Fibroblast of lung (primary cell): ENCODE measurements at regions not wholly inside any gene's neighbourhood (a gene's known extent, or its start where the extent isn't known, plus 50 kb on each side); places are given as distances from the start of the nearest gene placed in this dataset.

Experiments used
- DNase-seq, 2 donors: peaks; one replicate each; pipeline versions ENCODE4 v3.0.0 to v3.0.0-alpha.2; 2010; ENCODE audit warnings: low read depth in 2 of 2
- H2AFZ ChIP-seq: 2 replicates; pipeline ENCODE4 v1.5.1; 2012; ENCODE audit warnings: low read length, control low read depth, inconsistent platforms
- H3K27ac ChIP-seq: 2 replicates; pipeline ENCODE4 v1.5.1; 2011; ENCODE audit warnings: low read length, control low read depth; ENCODE audit not compliant: insufficient read depth
- H3K27me3 ChIP-seq: 2 replicates; pipeline ENCODE4 v1.5.1; 2011; ENCODE audit warnings: mild to moderate bottlenecking, low read length; ENCODE audit not compliant: control insufficient read depth, insufficient read depth
- H3K36me3 ChIP-seq: 2 replicates; pipeline ENCODE4 v1.5.1; 2011; ENCODE audit warnings: low read length; ENCODE audit not compliant: control insufficient read depth, insufficient read depth
- H3K4me1 ChIP-seq: 2 replicates; pipeline ENCODE4 v1.5.1; 2011; ENCODE audit warnings: low read length; ENCODE audit not compliant: control insufficient read depth, insufficient read depth; ENCODE audit errors: extremely low read depth
- H3K4me2 ChIP-seq: 2 replicates; pipeline ENCODE4 v1.5.1; 2011; ENCODE audit warnings: low read length, control low read depth; ENCODE audit not compliant: insufficient read depth; ENCODE audit errors: extremely low read depth
- H3K4me3 ChIP-seq, 4 experiments: fragments of 200-600 bp in 1 of 4; sonication (generic) in 1 of 4; replicated peaks in 1 of 4; 2 replicates each; pipeline ENCODE4 v1.5.1; 2011 to 2016; ENCODE audit warnings: low read length in 4 of 4, low read depth in 3 of 4, mild to moderate bottlenecking in 3 of 4, control low read depth in 2 of 4, inconsistent platforms in 1 of 4, mixed read lengths in 1 of 4; ENCODE audit not compliant: insufficient read depth in 1 of 4; ENCODE audit errors: control extremely low read depth in 1 of 4
- H3K79me2 ChIP-seq: 2 replicates; pipeline ENCODE4 v1.5.1; 2012; ENCODE audit warnings: mild to moderate bottlenecking, low read length, inconsistent platforms; ENCODE audit not compliant: control insufficient read depth, insufficient read depth
- H3K9ac ChIP-seq: 2 replicates; pipeline ENCODE4 v1.5.1; 2011; ENCODE audit warnings: mild to moderate bottlenecking, low read length, control low read depth; ENCODE audit not compliant: insufficient read depth
- H3K9me3 ChIP-seq: 2 replicates; pipeline ENCODE4 v1.5.1; 2012; ENCODE audit warnings: low read depth, low read length; ENCODE audit not compliant: control insufficient read depth, insufficient read depth
- H4K20me1 ChIP-seq: 2 replicates; pipeline ENCODE4 v1.5.1; 2011; ENCODE audit warnings: low read length; ENCODE audit not compliant: control insufficient read depth, insufficient read depth; ENCODE audit errors: extremely low read depth
- CTCF ChIP-seq, 2 donors: IDR thresholded peaks in 1 of 2; conservative IDR thresholded peaks in 1 of 2; 1 replicate in 1 of 2; 2 replicates in 1 of 2; pipeline ENCODE4 v1.5.1; 2011 to 2012; ENCODE audit warnings: low read length in 2 of 2, control low read depth in 1 of 2, inconsistent platforms in 1 of 2, low read depth in 1 of 2, mild to moderate bottlenecking in 1 of 2
- EZH2 ChIP-seq: IDR thresholded peaks from 2 replicates; pipeline ENCODE4 v1.5.1; 2012; ENCODE audit warnings: low read length, control low read depth, mild to moderate bottlenecking; ENCODE audit errors: missing control alignments

GRCh38 chr2:61713457-61713856, 140.4 kb downstream of the FAM161A start:
- H3K9me3 ChIP-seq = no peaks in the 10 kb centered on the region
- no peak overlapping the region for H3K9ac ChIP-seq
- no peak overlapping the region for H3K4me3 ChIP-seq
- H3K27ac ChIP-seq = no peak overlapping the region
- no peaks in the 10 kb centered on the region for H3K4me1 ChIP-seq
- DNase-seq = no peak
- no peaks in the 10 kb centered on the region for H4K20me1 ChIP-seq
- H3K36me3 ChIP-seq = no peaks in the 10 kb centered on the region
- no peak overlapping the region for H2AFZ ChIP-seq
- H3K27me3 ChIP-seq = no peaks in the 10 kb centered on the region
- TF ChIP-seq CTCF (conservative IDR thresholded peaks at IDR 0.05 in 1 of 2, IDR thresholded peaks at IDR 0.05 in 1 of 2; ENCODE audit: low read depth in 1 of 2, low read length in 2 of 2) (no peak), EZH2 (no peak)
- no peak overlapping the region for H3K4me2 ChIP-seq
- no peaks in the 10 kb centered on the region for H3K79me2 ChIP-seq

DNA sequence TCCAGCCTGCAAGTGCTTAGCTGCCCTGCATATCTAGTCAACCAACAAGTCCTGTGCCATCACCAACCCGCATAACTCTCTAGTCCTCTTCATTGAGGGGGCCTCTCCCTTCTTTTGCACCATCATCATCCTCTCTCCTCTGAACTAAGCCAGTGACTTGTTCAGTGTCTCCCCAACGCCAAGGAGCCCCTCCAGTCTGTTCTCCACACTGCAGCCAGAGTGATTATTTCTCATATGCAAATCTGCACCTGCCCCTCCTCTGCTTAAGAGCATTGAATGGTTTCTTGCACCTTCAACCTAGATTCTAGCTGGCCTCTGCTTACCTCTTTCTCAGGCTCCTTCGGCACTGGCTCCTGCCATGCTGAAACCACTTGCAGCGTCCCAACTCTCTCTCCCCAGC, 141.8 kb downstream of the FAM161A start:
- no peaks in the 10 kb centered on the region for H3K4me1 ChIP-seq
- H4K20me1 ChIP-seq = no peaks in the 10 kb centered on the region
- H2AFZ ChIP-seq = no peak overlapping the region
- no peaks in the 10 kb centered on the region for H3K36me3 ChIP-seq
- DNase-seq = no peak
- TF ChIP-seq CTCF (conservative IDR thresholded peaks at IDR 0.05 in 1 of 2, IDR thresholded peaks at IDR 0.05 in 1 of 2; ENCODE audit: low read depth in 1 of 2, low read length in 2 of 2) (no peak), EZH2 (no peak)
- no peaks in the 10 kb centered on the region for H3K27me3 ChIP-seq
- H3K79me2 ChIP-seq = no peaks in the 10 kb centered on the region
- no peak overlapping the region for H3K27ac ChIP-seq
- no peak overlapping the region for H3K4me3 ChIP-seq
- no peak overlapping the region for H3K9ac ChIP-seq
- no peak overlapping the region for H3K4me2 ChIP-seq
- H3K9me3 ChIP-seq = no peaks in the 10 kb centered on the region

DNA sequence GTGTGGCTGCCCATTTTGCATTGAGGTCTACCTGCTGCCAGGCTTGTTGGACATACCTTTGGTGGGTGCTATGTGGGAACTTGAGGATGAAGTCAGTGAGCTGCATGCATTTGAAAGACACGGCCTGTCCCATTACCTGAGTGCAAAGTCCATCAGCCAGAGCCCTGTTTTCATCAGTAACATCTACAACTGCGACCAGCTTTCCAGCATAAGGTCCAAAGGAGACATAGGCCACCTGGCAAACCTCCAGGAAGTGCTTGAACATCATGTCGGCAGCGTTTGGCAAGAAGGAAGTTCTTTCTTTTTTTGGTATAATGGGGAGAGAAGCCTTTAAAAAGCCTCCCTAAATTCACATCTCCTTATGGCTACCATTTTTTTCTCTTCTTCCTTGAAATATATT, 143.1 kb downstream of the FAM161A start:
- no peak overlapping the region for H3K4me3 ChIP-seq
- no peak for TF ChIP-seq CTCF (conservative IDR thresholded peaks at IDR 0.05 in 1 of 2, IDR thresholded peaks at IDR 0.05 in 1 of 2; ENCODE audit: low read depth in 1 of 2, low read length in 2 of 2)
- TF ChIP-seq EZH2 = no peak
- H3K36me3 ChIP-seq = no peaks in the 10 kb centered on the region

More for the DNA sequence above, 143.1 kb downstream of the FAM161A start:
- no peaks in the 10 kb centered on the region for H3K9me3 ChIP-seq
- H3K79me2 ChIP-seq = no peaks in the 10 kb centered on the region
- no peaks in the 10 kb centered on the region for H3K27me3 ChIP-seq
- no peak overlapping the region for H3K4me2 ChIP-seq
- no peak for DNase-seq
- H2AFZ ChIP-seq = no peak overlapping the region
- no peaks in the 10 kb centered on the region for H4K20me1 ChIP-seq
- no peak overlapping the region for H3K27ac ChIP-seq
- H3K4me1 ChIP-seq = no peaks in the 10 kb centered on the region
- H3K9ac ChIP-seq = no peak overlapping the region
